Esophagus muscularis mucosa (tissue), 3 donors: ENCODE measurements at regions not wholly inside any gene's neighbourhood (a gene's known extent, or its start where the extent isn't known, plus 50 kb on each side); places are given as distances from the start of the nearest gene placed in this dataset.

Experiments
- CTCF ChIP-seq, 3 experiments: fragments of 200-600 bp in 2 of 3; fragments of 450-650 bp in 1 of 3; sonication (generic) in 2 of 3; IDR thresholded peaks; one replicate each; pipeline ENCODE4 v1.5.1; 2017 to 2019; ENCODE audit warnings: antibody characterized with exemption in 3 of 3, mild to moderate bottlenecking in 2 of 3, moderate library complexity in 1 of 3
- POLR2A ChIP-seq: fragments of 450-650 bp; IDR thresholded peaks from one replicate; pipeline ENCODE4 v1.6.1; 2017; ENCODE audit warnings: antibody characterized with exemption, moderate library complexity, mild to moderate bottlenecking, low read depth

- TF ChIP-seq POLR2A (no peak), CTCF (IDR thresholded peaks at IDR 0.05) (no peak)
These were observed 190.3 kb downstream of the WNT5A start for GRCh38 chr3:55296791-55297190.
